AG08396 (cell line): ENCODE measurements at regions not wholly inside any gene's neighbourhood (a gene's known extent, or its start where the extent isn't known, plus 50 kb on each side); places are given as distances from the start of the nearest gene placed in this dataset.

Source experiments
- DNase-seq: peaks from one replicate; pipeline ENCODE4 v3.0.0; 2012; ENCODE audit warnings: low spot score, mixed read lengths

GRCh38 chr6:169047345-169047744 lies 206.3 kb downstream of the THBS2 start:
- DNase-seq = no peak

DNA sequence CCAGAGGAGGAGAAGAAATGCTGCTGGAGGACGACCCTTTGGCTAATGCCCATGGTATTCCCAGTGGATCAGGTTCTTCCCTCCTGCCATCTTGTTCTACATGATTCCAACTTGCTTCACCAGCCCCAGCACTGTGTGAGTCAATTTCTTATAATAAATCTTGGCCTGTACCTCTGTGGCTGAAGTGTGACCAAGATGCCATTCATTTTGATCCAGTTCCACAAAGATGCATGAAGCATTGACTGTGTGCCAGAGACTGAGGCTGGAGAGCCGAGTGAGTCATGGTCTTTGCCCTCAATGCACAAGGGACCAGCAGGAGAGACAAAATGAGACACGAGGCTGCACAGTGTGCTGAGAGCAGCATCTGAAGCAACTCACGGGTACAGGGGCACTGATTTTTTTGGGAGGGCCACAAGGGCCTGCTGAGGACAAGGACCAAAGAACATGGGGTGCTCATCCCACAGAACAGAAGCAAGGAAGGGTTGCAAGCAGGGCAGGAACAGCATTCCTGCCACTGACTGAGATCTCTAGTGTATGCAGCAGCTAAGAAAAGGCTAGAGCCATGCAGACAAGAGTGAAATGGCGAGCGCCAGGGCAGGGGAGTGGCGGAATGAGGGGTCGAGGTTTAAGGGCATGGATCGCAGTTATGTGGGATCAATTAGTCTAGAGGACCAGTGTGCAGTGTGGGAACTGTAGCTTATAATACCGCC lies 207.0 kb downstream of the THBS2 start:
- no peak for DNase-seq

DNA sequence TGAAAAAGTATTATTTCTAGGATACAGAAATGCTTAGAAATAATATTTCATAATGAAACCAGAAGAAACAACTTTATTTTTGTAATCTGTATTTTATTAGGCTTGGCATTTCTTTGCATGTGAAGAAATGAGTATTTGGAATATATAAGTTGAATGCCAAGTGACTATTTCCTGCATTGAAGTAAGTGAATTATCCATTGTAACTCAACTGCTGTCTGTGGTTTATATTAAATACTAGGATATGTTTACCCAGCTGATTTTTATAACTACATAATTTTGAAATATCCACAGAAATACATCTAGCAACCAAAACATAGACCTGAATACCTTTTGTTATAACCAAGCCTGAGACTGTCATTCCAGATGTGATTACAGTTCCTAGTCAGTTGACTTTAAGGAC lies 207.6 kb downstream of the THBS2 start:
- no peak for DNase-seq

GRCh38 chr6:169045486-169045885 lies 208.2 kb downstream of the THBS2 start:
- DNase-seq = no peak

DNA sequence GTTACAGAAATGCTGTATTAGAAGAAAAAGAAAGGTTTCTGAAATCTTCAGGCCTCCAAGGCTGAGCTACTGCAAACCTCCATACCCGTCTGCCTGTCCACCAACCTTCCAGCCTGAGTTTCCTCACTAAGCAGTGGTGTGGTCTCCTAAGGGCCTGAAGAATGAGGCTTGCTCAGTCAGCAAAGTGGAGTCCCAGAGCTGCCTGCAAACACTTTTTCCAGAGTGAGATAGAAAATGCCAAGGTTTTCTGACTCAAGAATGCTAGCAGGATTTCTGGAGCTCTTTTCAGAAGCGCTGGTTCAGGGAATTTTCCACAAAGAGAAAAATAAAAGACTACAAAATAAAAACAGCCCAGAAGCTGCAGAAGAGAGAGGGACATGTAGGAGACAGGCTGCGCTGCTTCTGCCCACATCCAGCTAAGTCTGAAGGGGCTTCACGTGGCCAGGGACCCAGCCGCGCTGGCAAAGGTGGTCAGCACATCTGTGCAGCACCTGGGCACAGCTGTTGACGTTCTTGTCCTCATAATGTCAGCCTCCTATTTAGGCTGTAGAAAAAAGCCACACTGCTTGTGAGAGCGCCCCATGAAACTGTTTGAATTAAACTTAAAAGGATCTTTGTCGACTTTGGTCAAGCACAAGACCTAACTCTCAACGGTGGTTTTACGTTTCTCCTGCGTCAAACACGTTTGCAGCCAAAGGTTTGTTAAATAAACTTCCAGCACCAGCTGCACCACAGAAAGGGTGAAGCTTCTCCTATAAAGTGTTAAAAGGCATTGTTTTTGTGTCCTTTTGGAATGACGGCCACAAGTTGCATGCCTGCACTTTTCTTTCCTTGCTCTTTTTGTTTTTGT lies 209.0 kb downstream of the THBS2 start:
- no peak for DNase-seq

- no peak for DNase-seq
These were observed 211.6 kb downstream of the THBS2 start for GRCh38 chr6:169042061-169042460.

- DNase-seq = no peak
These were observed 212.6 kb downstream of the THBS2 start for GRCh38 chr6:169041078-169041477.

- no peak for DNase-seq
These were observed 215.0 kb downstream of the THBS2 start for GRCh38 chr6:169038691-169039090.

DNA sequence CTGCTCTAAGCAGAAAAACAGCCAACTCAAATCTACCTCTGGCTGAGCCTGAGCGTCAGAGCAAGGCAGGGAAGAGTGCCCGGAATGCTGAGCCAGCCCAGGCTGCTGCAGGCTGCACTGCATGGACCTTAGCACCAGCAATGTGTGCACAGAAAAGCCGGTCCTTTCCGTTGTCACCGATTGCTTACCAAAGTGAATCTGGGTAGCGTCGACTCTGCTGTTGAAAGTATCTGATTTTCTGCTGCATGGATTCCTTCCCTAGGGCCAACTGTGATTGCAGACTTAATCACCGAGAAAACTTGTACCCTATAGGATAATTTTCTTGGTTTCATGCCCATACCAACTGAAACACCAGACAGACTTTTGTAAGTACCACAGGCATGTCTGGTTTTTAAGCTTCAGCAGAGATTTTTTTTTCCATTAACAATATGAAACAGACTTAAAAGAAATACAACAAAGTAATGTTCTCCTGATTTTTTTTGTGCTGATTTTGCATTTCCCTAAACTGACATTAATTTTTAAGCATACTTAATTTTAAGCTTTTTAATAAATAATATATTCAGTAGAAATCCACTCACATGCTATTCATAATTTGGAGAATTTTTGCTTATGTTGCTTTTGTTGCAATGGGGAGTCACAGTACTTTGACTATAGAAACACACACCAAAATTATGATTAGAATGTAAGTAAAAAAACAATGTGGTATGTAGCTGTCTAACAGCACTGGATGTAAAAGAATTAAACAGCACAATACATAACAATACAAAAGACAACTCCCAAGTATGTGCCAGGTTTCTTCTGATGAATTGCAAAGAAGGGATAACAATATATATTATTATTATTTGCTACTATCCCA lies 218.0 kb downstream of the THBS2 start:
- DNase-seq = peak; percentile 63

- no peak for DNase-seq
These were observed 219.0 kb downstream of the THBS2 start for GRCh38 chr6:169034516-169035167.

- no peak for DNase-seq
These were observed 223.8 kb downstream of the THBS2 start for GRCh38 chr6:169029861-169030260.

DNA sequence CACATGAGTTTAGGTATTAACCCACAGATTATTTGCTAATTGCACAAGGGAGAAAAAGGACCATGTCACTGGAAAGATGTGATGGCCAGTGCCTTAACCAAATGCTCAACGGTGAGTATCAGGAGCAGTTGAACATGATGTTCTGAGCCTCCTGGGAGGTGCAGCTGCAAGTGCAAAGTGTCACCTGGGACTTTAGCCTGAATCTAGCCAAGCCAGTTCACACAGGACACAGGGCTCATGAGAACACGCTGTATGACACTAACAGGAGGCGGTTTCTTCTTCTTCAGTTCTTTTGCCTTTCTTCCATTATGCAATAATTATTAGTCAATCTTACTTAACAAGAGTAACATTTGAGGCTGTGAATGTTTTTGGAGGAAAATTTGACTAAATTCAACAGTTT lies 225.3 kb downstream of the THBS2 start:
- DNase-seq = no peak

GRCh38 chr6:169026175-169026574 lies 227.5 kb downstream of the THBS2 start:
- DNase-seq = no peak

GRCh38 chr6:169024047-169024660 lies 229.5 kb downstream of the THBS2 start:
- no peak for DNase-seq

DNA sequence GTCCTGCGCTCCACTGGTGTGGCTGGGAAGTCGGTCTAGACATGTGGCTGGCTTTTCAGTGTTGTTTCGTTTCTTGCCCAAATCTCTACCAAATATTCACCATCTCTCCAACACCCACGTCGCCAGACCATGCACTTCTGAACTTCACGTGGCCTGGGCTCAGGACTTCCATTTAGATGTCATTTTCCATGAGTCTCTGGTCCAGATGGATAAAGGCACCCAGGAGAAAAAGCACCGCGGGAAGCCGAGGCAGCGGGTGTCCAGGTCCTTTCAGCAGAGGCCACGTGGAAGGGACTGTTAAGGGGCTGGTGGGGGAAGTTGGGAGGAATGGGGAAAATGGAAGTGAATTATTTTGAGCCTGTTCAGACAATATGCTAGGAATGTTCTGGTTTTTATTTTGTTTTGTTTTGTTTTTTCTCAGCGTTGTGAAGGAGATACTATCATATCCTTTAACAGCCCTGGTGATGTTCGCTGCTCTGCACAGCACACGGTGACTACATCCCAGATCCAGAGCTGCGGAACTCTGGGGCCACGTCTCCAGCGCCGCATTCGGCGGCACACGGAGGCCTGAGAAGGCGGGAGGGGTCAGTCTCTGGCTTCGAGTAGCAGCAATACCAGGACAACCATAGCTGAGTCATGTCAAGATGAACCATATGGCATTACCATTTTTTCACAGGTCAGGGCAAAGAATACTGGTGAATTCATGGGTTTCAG lies 230.3 kb downstream of the THBS2 start:
- DNase-seq = no peak

GRCh38 chr6:169022079-169022478 lies 231.6 kb downstream of the THBS2 start:
- DNase-seq = no peak

GRCh38 chr6:169020821-169021220 lies 232.8 kb downstream of the THBS2 start:
- no peak for DNase-seq

DNA sequence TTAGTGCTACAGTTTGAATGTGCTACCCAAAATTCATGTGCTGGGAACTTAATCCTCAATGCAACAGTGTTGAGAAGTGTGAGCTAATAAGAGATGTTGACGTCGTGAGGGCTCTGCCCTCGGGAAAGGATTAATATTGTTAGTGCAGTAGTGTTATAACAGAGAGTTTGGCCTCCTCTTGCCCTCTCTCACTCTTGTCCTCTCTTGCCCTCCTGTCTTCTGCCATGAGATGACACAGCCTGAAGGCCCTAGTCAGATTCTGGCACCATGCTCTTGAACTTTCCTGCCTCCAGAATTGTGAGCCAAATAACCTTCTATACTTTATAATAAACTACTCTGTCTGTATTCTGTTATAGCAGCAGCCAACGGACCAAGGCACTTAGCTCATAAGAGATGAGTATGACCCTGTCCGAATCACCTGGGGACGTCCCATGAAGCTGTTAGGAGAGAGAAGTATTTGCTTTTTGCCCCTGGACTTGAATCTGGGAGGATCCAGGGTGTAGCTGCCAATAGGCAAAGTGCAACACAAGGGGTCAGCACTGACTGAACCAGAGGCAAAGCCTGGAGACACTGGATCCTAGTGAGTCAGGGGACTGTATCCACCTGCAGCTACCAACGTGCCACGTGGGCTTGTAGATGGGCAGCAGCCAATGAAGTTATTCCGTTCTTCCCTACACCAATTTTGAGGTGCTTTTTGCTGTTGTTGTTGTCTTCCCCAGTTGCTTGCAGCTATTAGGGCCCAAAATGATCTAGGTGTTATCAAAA lies 233.7 kb downstream of the THBS2 start:
- peak; percentile 31 for DNase-seq

DNA sequence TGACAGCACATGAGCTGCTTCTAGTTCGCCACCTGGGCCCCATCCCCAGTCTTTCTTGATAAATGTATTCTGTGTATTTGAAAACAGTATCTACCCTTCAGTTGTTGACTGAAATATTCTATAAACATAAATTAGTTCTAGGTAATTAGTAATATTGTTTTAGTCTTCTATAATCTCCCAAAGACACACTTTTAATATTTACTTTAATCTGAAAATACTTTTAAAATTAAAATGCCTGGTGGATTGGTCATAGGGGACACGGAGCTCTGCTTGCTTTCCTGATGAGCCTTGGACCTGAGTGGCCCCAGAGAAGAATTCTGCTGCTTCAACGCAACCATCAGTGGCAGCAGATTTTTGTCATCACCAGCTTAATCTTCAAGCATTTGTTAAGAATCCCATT lies 234.5 kb downstream of the THBS2 start:
- no peak for DNase-seq

DNA sequence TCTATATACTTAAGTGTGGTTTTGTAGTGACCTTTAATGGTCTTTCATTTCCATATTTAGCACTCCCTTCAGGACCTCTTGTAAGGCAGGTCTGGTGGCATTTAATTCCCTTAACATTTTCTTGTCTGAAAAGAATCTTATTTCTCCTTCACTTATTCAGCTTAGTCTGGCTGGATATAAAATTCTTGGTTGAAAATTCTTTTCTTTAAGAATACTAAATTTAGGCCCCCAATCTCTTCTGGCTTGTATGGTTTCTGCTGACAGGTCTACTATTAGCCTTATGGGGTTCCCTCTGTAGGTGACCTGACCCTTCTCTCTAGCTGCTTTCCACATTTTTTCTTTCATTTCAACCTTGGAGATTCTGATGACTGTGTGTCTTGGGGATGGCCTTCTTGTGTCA lies 236.9 kb downstream of the THBS2 start:
- no peak for DNase-seq
